Upper lobe of left lung (tissue), 4 donors: ENCODE measurements at regions not wholly inside any gene's neighbourhood (a gene's known extent, or its start where the extent isn't known, plus 50 kb on each side); places are given as distances from the start of the nearest gene placed in this dataset.

Experiments used
- CTCF ChIP-seq, 6 experiments: fragments of 450-650 bp in 4 of 6; fragments of 200-600 bp in 2 of 6; sonication (generic) in 2 of 6; IDR thresholded peaks; one replicate each; pipeline ENCODE4 v1.5.1; 2016 to 2019; ENCODE audit warnings: antibody characterized with exemption in 6 of 6
- EP300 ChIP-seq, 4 donors: sonication (generic); formaldehyde crosslinking; IDR thresholded peaks; one replicate each; pipeline ENCODE4 v1.5.1; 2017; ENCODE audit warnings: antibody characterized with exemption in 4 of 4, control low read depth in 2 of 4
- POLR2AphosphoS5 ChIP-seq, 2 donors: sonication (generic); formaldehyde crosslinking; IDR thresholded peaks; one replicate each; pipeline ENCODE4 v1.5.1; 2017; ENCODE audit warnings: antibody characterized with exemption in 2 of 2

GRCh38 chr12:34399631-34400410 lies 377.5 kb downstream of the ALG10 start:
- TF ChIP-seq POLR2AphosphoS5 (IDR thresholded peaks at IDR 0.05) (no peak), CTCF (IDR thresholded peaks at IDR 0.05) (no peak), EP300 (IDR thresholded peaks at IDR 0.05) (no peak)
